ENCODE measurements at regions not wholly inside any gene's neighbourhood (a gene's known extent, or its start where the extent isn't known, plus 50 kb on each side); places are given as distances from the start of the nearest gene placed in this dataset.

GRCh38 chr13:78168981-78169380 is 250.3 kb upstream of the EDNRB start:
- Mint-ChIP-seq H3K4me3 (ENCODE audit: unreplicated experiment) (no peak overlapping the region), H3K9me3 (ENCODE audit: unreplicated experiment) (no peaks in the 10 kb centered on the region), H3K4me1 (ENCODE audit: unreplicated experiment) (no peaks in the 10 kb centered on the region), H3K27ac (ENCODE audit: unreplicated experiment) (no peak overlapping the region), H3K27me3 (ENCODE audit: unreplicated experiment) (no peaks in the 10 kb centered on the region), H3K36me3 (ENCODE audit: low read depth, unreplicated experiment) (no peaks in the 10 kb centered on the region)
- no peak for DNase-seq (ENCODE audit: low spot score)
- no peak for TF ChIP-seq CTCF (IDR thresholded peaks at IDR 0.05; ENCODE audit: unreplicated experiment)

- no peak overlapping the region for H3K4me3 Mint-ChIP-seq (ENCODE audit: unreplicated experiment)
- no peaks in the 10 kb centered on the region for H3K27me3 Mint-ChIP-seq (ENCODE audit: unreplicated experiment)
- TF ChIP-seq CTCF (IDR thresholded peaks at IDR 0.05; ENCODE audit: unreplicated experiment) = no peak
- DNase-seq (ENCODE audit: low spot score) = no peak
- no peaks in the 10 kb centered on the region for H3K4me1 Mint-ChIP-seq (ENCODE audit: unreplicated experiment)
- H3K27ac Mint-ChIP-seq (ENCODE audit: unreplicated experiment) = no peak overlapping the region
- no peaks in the 10 kb centered on the region for H3K36me3 Mint-ChIP-seq (ENCODE audit: low read depth, unreplicated experiment)
- H3K9me3 Mint-ChIP-seq (ENCODE audit: unreplicated experiment) = no peaks in the 10 kb centered on the region
Measured at GRCh38 chr13:78161266-78161665, 242.6 kb upstream of the EDNRB start.

- TF ChIP-seq CTCF (IDR thresholded peaks at IDR 0.05; ENCODE audit: unreplicated experiment) = no peak
- Mint-ChIP-seq H3K27ac (ENCODE audit: unreplicated experiment) (no peak overlapping the region), H3K9me3 (ENCODE audit: unreplicated experiment) (no peaks in the 10 kb centered on the region), H3K36me3 (ENCODE audit: low read depth, unreplicated experiment) (no peaks in the 10 kb centered on the region), H3K27me3 (ENCODE audit: unreplicated experiment) (no peaks in the 10 kb centered on the region), H3K4me3 (ENCODE audit: unreplicated experiment) (no peak overlapping the region), H3K4me1 (ENCODE audit: unreplicated experiment) (no peaks in the 10 kb centered on the region)
- DNase-seq (ENCODE audit: low spot score) = no peak
Measured at GRCh38 chr13:78160793-78161192, 242.2 kb upstream of the EDNRB start.

- no peak overlapping the region for H3K4me3 Mint-ChIP-seq (ENCODE audit: unreplicated experiment)
- no peak for TF ChIP-seq CTCF (IDR thresholded peaks at IDR 0.05; ENCODE audit: unreplicated experiment)
- no peak for DNase-seq (ENCODE audit: low spot score)
- no peaks in the 10 kb centered on the region for H3K36me3 Mint-ChIP-seq (ENCODE audit: low read depth, unreplicated experiment)
- no peaks in the 10 kb centered on the region for H3K27me3 Mint-ChIP-seq (ENCODE audit: unreplicated experiment)
- H3K9me3 Mint-ChIP-seq (ENCODE audit: unreplicated experiment) = no peaks in the 10 kb centered on the region
- H3K4me1 Mint-ChIP-seq (ENCODE audit: unreplicated experiment) = no peaks in the 10 kb centered on the region
- H3K27ac Mint-ChIP-seq (ENCODE audit: unreplicated experiment) = no peak overlapping the region
Measured at GRCh38 chr13:78152415-78152814, 233.8 kb upstream of the EDNRB start.

GRCh38 chr13:78147905-78148304 is 229.3 kb upstream of the EDNRB start:
- DNase-seq (ENCODE audit: low spot score) = no peak
- Mint-ChIP-seq H3K27me3 (ENCODE audit: unreplicated experiment) (no peaks in the 10 kb centered on the region), H3K9me3 (ENCODE audit: unreplicated experiment) (no peaks in the 10 kb centered on the region), H3K27ac (ENCODE audit: unreplicated experiment) (no peak overlapping the region), H3K36me3 (ENCODE audit: low read depth, unreplicated experiment) (no peaks in the 10 kb centered on the region), H3K4me1 (ENCODE audit: unreplicated experiment) (no peaks in the 10 kb centered on the region), H3K4me3 (ENCODE audit: unreplicated experiment) (no peak overlapping the region)
- TF ChIP-seq CTCF (IDR thresholded peaks at IDR 0.05; ENCODE audit: unreplicated experiment) = no peak
